Common myeloid progenitor, CD34-positive (primary cell): ENCODE measurements at regions not wholly inside any gene's neighbourhood (a gene's known extent, or its start where the extent isn't known, plus 50 kb on each side); places are given as distances from the start of the nearest gene placed in this dataset.

Experiments used
- CTCF ChIA-PET: fragments of 350-600 bp; sonication (Branson Sonifier 250); formaldehyde crosslinking; loops from one replicate; lab custom pipeline; 2021; ENCODE audit warnings: antibody characterized with exemption; lab: Charles Lee
- POLR2A ChIA-PET: fragments of 350-600 bp; sonication (Branson Sonifier 250); formaldehyde crosslinking; loops from one replicate; lab custom pipeline; 2021; ENCODE audit warnings: antibody characterized with exemption; lab: Charles Lee
- DNase-seq, 3 donors: peaks; one replicate each; pipeline versions ENCODE4 v3.0.0 to v3.0.0-alpha.2; 2013
- H3K27ac ChIP-seq, 2 experiments: 1 replicate in 1 of 2; 2 replicates in 1 of 2; pipeline ENCODE4 v1.7.0; 2013; ENCODE audit warnings: inconsistent platforms in 2 of 2, low read length in 2 of 2, mild to moderate bottlenecking in 2 of 2, low read depth in 1 of 2, moderate library complexity in 1 of 2; ENCODE audit not compliant: severe bottlenecking in 2 of 2, insufficient read depth in 1 of 2, poor library complexity in 1 of 2
- H3K27me3 ChIP-seq, 5 experiments: replicated peaks in 2 of 5; 1 replicate in 3 of 5; 2 replicates in 2 of 5; pipeline versions ENCODE4 v1.6.1 to v1.7.0; 2013; ENCODE audit warnings: low read length in 4 of 5, mild to moderate bottlenecking in 2 of 5, moderate library complexity in 2 of 5, inconsistent platforms in 1 of 5; ENCODE audit not compliant: insufficient read depth in 5 of 5, control insufficient read depth in 4 of 5
- H3K36me3 ChIP-seq, 4 experiments: 1 replicate in 2 of 4; 2 replicates in 2 of 4; pipeline versions ENCODE4 v1.6.1 to v1.7.0; 2013; ENCODE audit warnings: low read length in 3 of 4, control low read depth in 1 of 4, mild to moderate bottlenecking in 1 of 4; ENCODE audit not compliant: control insufficient read depth in 4 of 4, insufficient read depth in 4 of 4
- H3K4me1 ChIP-seq, 4 experiments: 1 replicate in 3 of 4; 2 replicates in 1 of 4; pipeline versions ENCODE4 v1.6.1 to v1.7.1; 2013; ENCODE audit warnings: low read length in 3 of 4, mild to moderate bottlenecking in 3 of 4, control low read depth in 1 of 4, inconsistent platforms in 1 of 4, moderate library complexity in 1 of 4; ENCODE audit not compliant: control insufficient read depth in 4 of 4, insufficient read depth in 4 of 4; ENCODE audit errors: control extremely low read depth in 1 of 4
- H3K4me3 ChIP-seq, 7 experiments: 1 replicate in 4 of 7; 2 replicates in 3 of 7; pipeline versions ENCODE4 v1.5.1 to v1.7.0; 2013; ENCODE audit warnings: mild to moderate bottlenecking in 7 of 7, low read length in 6 of 7, moderate library complexity in 6 of 7, inconsistent platforms in 2 of 7, low read depth in 2 of 7, control low read depth in 1 of 7; ENCODE audit not compliant: insufficient read depth in 4 of 7, control insufficient read depth in 1 of 7; ENCODE audit errors: extremely low read depth in 1 of 7
- H3K9me3 ChIP-seq, 5 experiments: 1 replicate in 4 of 5; 2 replicates in 1 of 5; pipeline versions ENCODE4 v1.6.1 to v1.7.1; 2013; ENCODE audit warnings: low read length in 4 of 5, mild to moderate bottlenecking in 2 of 5, inconsistent platforms in 1 of 5, low read depth in 1 of 5, moderate library complexity in 1 of 5; ENCODE audit not compliant: control insufficient read depth in 4 of 5, insufficient read depth in 2 of 5; ENCODE audit errors: control extremely low read depth in 1 of 5
- WGBS: methylation state at CpG from one replicate; pipeline ENCODE4 v1.1.5; 2013; ENCODE audit not compliant: insufficient coverage; 5-methylcytosine and 5-hydroxymethylcytosine counted together

- peaks cover 0 to 3% (median 1%) of the 10 kb centered on the region in 5 experiments for H3K9me3 ChIP-seq
- H3K4me3 ChIP-seq, result no peak overlapping the region
- no peaks in the 10 kb centered on the region for H3K36me3 ChIP-seq
- no peak for DNase-seq
- no peaks in the 10 kb centered on the region for H3K27me3 ChIP-seq
- H3K4me1 ChIP-seq, result peaks cover 0 to 2% (median under 1%) of the 10 kb centered on the region in 4 experiments
- ChIA-PET CTCF (no interaction called here), POLR2A (no interaction called here)
- H3K27ac ChIP-seq, result no peak overlapping the region
- 100% methylated on average over 1 of the region's 1 CpG for WGBS
Observed at GRCh38 chr9:86665416-86665815, 281.9 kb downstream of the GAS1 start.

- Histone ChIP-seq H3K36me3 (no peaks in the 10 kb centered on the region), H3K9me3 (peaks cover 0 to 2% (median 0%) of the 10 kb centered on the region in 5 experiments), H3K27me3 (no peaks in the 10 kb centered on the region), H3K4me1 (peaks cover 0 to 9% (median 3%) of the 10 kb centered on the region in 4 experiments), H3K4me3 (no peak overlapping the region), H3K27ac (no peak overlapping the region)
- CTCF ChIA-PET, result no interaction called here
- WGBS, result 100% methylated on average over 3 of the region's 7 CpGs
- POLR2A ChIA-PET, result no interaction called here
- no peak for DNase-seq
Observed at GRCh38 chr9:86664603-86665002, 282.7 kb downstream of the GAS1 start.

GRCh38 chr9:86663905-86664304 lies 283.4 kb downstream of the GAS1 start:
- Histone ChIP-seq H3K4me1 (peaks cover 0 to 9% (median 3%) of the 10 kb centered on the region in 4 experiments), H3K9me3 (no peaks in the 10 kb centered on the region), H3K36me3 (no peaks in the 10 kb centered on the region), H3K27ac (no peak overlapping the region), H3K4me3 (no peak overlapping the region), H3K27me3 (no peaks in the 10 kb centered on the region)
- POLR2A ChIA-PET, result no interaction called here
- DNase-seq, result no peak
- WGBS, result no CpG with 5 or more reads among the region's 2 CpGs
- CTCF ChIA-PET, result no interaction called here

GRCh38 chr9:86662890-86663468 lies 284.3 kb downstream of the GAS1 start:
- ChIA-PET CTCF (no interaction called here), POLR2A (interaction anchor here (0.7 kb wide), 1 partner anchor 87 kb away, joined by 3 read pairs; no protein-coding TSS in a partner anchor)
- H3K4me1 ChIP-seq, result peaks cover 0 to 9% (median 3%) of the 10 kb centered on the region in 4 experiments
- H3K9me3 ChIP-seq, result no peaks in the 10 kb centered on the region
- H3K36me3 ChIP-seq, result no peaks in the 10 kb centered on the region
- no peak overlapping the region for H3K4me3 ChIP-seq
- no peaks in the 10 kb centered on the region for H3K27me3 ChIP-seq
- WGBS, result 83% methylated on average over 1 of the region's 2 CpGs
- H3K27ac ChIP-seq, result no peak overlapping the region
- no peak for DNase-seq

- CTCF ChIA-PET, result interaction anchor here (1.0 kb wide), 1 partner anchor 22 kb away, joined by 3 read pairs; no protein-coding TSS in a partner anchor
- H3K9me3 ChIP-seq, result no peaks in the 10 kb centered on the region
- POLR2A ChIA-PET, result no interaction called here
- 90% methylated on average over 2 of the region's 7 CpGs for WGBS
- H3K36me3 ChIP-seq, result no peaks in the 10 kb centered on the region
- DNase-seq, result peak in 2 of 3 donors; percentile 1 to 35
- peaks cover 0 to 9% (median 3%) of the 10 kb centered on the region in 4 experiments for H3K4me1 ChIP-seq
- H3K4me3 ChIP-seq, result no peak overlapping the region
- no peaks in the 10 kb centered on the region for H3K27me3 ChIP-seq
- no peak overlapping the region for H3K27ac ChIP-seq
Observed at GRCh38 chr9:86660146-86660943, 287.0 kb downstream of the GAS1 start.

- ChIA-PET CTCF (interaction anchor here (1.0 kb wide), 1 partner anchor 21 kb away, joined by 3 read pairs; no protein-coding TSS in a partner anchor), POLR2A (no interaction called here)
- H3K36me3 ChIP-seq, result no peaks in the 10 kb centered on the region
- H3K4me1 ChIP-seq, result peaks cover 0 to 9% (median 3%) of the 10 kb centered on the region in 4 experiments
- 20% methylated on average over 1 of the region's 3 CpGs for WGBS
- no peak overlapping the region for H3K27ac ChIP-seq
- H3K4me3 ChIP-seq, result no peak overlapping the region
- H3K27me3 ChIP-seq, result no peaks in the 10 kb centered on the region
- DNase-seq, result peak in 1 of 3 donors; percentile 15
- H3K9me3 ChIP-seq, result no peaks in the 10 kb centered on the region
Observed at GRCh38 chr9:86659413-86660046, 287.8 kb downstream of the GAS1 start.
